ENCODE measurements at regions not wholly inside any gene's neighbourhood (a gene's known extent, or its start where the extent isn't known, plus 50 kb on each side); places are given as distances from the start of the nearest gene placed in this dataset.
A peak's percentile ranks its signal among the peaks of the same experiment; 100 is the strongest.

GRCh38 chr2:186307871-186308270 lies 178.2 kb upstream of the ZC3H15 start:
- no peak for DNase-seq (ENCODE audit: low read depth in 2 of 2)
- H3K4me3 ChIP-seq (replicated peaks in 1 of 2; ENCODE audit: low read depth in 2 of 2, low read length in 2 of 2) = no peak overlapping the region
- TF ChIP-seq, protein P1, sequence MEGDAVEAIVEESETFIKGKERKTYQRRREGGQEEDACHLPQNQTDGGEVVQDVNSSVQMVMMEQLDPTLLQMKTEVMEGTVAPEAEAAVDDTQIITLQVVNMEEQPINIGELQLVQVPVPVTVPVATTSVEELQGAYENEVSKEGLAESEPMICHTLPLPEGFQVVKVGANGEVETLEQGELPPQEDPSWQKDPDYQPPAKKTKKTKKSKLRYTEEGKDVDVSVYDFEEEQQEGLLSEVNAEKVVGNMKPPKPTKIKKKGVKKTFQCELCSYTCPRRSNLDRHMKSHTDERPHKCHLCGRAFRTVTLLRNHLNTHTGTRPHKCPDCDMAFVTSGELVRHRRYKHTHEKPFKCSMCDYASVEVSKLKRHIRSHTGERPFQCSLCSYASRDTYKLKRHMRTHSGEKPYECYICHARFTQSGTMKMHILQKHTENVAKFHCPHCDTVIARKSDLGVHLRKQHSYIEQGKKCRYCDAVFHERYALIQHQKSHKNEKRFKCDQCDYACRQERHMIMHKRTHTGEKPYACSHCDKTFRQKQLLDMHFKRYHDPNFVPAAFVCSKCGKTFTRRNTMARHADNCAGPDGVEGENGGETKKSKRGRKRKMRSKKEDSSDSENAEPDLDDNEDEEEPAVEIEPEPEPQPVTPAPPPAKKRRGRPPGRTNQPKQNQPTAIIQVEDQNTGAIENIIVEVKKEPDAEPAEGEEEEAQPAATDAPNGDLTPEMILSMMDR (IDR thresholded peaks at IDR 0.05; ENCODE audit: low read depth, low read length) = no peak

- no peak overlapping the region for H3K4me3 ChIP-seq (replicated peaks in 1 of 2; ENCODE audit: low read depth in 2 of 2, low read length in 2 of 2)
- peak; percentile 23 to 62 for DNase-seq (ENCODE audit: low read depth in 2 of 2)
Observed at GRCh38 chr2:186308347-186308746, 177.7 kb upstream of the ZC3H15 start.

GRCh38 chr2:186309901-186310300 lies 176.2 kb upstream of the ZC3H15 start:
- TF ChIP-seq, protein P1 (IDR thresholded peaks at IDR 0.05; ENCODE audit: low read depth, low read length) = no peak
- DNase-seq (ENCODE audit: low read depth in 2 of 2) = peak; percentile 43 to 58
- H3K4me3 ChIP-seq (replicated peaks in 1 of 2; ENCODE audit: low read depth in 2 of 2, low read length in 2 of 2) = no peak overlapping the region

More at GRCh38 chr2:186308347-186308746, 177.7 kb upstream of the ZC3H15 start:
- TF ChIP-seq, protein P1 (IDR thresholded peaks at IDR 0.05; ENCODE audit: low read depth, low read length) = no peak

- no peak for DNase-seq (ENCODE audit: low read depth in 2 of 2)
- no peak overlapping the region for H3K4me3 ChIP-seq (replicated peaks in 1 of 2; ENCODE audit: low read depth in 2 of 2, low read length in 2 of 2)
- TF ChIP-seq, protein P1 (IDR thresholded peaks at IDR 0.05; ENCODE audit: low read depth, low read length) = no peak
Observed at GRCh38 chr2:186319105-186319504, 167.0 kb upstream of the ZC3H15 start.

GRCh38 chr2:186325827-186326535 lies 160.1 kb upstream of the ZC3H15 start:
- TF ChIP-seq, protein P1 (IDR thresholded peaks at IDR 0.05; ENCODE audit: low read depth, low read length) = no peak
- DNase-seq (ENCODE audit: low read depth in 2 of 2) = no peak
- no peak overlapping the region for H3K4me3 ChIP-seq (replicated peaks in 1 of 2; ENCODE audit: low read depth in 2 of 2, low read length in 2 of 2)

GRCh38 chr2:186327251-186327868 lies 158.7 kb upstream of the ZC3H15 start:
- no peak for DNase-seq (ENCODE audit: low read depth in 2 of 2)
- TF ChIP-seq, protein P1 (IDR thresholded peaks at IDR 0.05; ENCODE audit: low read depth, low read length) = no peak
- no peak overlapping the region for H3K4me3 ChIP-seq (replicated peaks in 1 of 2; ENCODE audit: low read depth in 2 of 2, low read length in 2 of 2)
